ENCODE measurements at regions not wholly inside any gene's neighbourhood (a gene's known extent, or its start where the extent isn't known, plus 50 kb on each side); places are given as distances from the start of the nearest gene placed in this dataset.
"Not testable (repeated sequence)": the region's sequence is repeated elsewhere in the genome, so short reads cannot be mapped to it uniquely, and the experiment has no call there.

GRCh38 chr22:47420211-47420610, 657.8 kb downstream of the TBC1D22A start:
- DNase-seq: no peak

DNA sequence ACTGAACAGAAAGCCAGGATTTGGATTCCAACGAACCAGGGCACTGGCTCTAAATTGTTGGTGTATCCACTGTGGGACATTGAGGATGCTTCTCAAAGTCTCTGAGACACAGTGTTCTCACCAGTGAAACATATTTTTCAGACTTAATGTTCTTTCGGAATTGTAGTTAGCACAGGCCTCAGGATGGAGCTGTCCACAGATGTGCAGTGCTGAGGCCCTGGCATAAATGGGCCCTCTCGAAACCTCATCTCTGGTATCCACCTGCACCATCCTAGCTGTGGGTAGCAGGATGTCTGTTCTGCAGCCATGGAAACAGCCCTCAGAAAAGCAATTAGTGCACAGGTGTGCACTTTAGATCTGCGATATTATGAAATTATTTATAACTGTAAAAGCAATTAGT, 656.8 kb downstream of the TBC1D22A start:
- DNase-seq: no peak

GRCh38 chr22:47417699-47418098, 655.2 kb downstream of the TBC1D22A start:
- DNase-seq: no peak

GRCh38 chr22:47411006-47411405, 648.6 kb downstream of the TBC1D22A start:
- DNase-seq: no peak

DNA sequence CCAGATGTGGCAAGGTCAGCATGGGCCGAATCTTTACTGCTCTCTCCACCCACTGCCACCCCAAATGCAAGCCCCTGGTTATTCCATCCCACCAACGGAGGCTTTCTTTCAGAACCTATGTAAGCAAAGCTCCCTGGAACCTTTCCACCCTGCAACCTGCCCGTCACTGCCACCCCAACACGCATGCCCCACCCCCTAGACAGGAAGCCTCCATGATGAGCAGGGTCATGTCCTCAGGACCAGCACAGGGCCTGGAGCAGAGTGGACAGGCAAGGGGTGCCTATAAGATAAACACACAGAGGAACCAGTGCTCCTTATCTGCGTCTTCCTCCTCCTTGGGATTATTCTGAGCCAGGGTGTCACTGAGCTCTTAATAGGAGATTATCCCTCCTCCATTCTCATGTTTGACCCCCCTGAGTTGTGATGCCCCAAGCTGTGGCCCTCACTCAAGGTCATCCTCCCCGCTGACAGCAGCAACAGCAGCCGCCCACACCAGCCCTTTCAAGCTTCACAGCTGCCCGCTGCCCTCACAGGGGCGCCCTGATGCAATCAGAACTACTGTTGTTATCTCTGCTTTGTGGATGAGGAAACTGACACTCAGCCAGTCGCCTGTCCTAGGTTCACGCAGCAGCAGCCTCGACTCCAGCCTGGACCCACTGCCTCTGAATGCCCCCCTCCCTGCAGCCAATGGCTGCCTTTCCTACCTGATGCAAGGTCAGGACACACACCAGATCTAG, 647.3 kb downstream of the TBC1D22A start:
- no peak for DNase-seq

DNA sequence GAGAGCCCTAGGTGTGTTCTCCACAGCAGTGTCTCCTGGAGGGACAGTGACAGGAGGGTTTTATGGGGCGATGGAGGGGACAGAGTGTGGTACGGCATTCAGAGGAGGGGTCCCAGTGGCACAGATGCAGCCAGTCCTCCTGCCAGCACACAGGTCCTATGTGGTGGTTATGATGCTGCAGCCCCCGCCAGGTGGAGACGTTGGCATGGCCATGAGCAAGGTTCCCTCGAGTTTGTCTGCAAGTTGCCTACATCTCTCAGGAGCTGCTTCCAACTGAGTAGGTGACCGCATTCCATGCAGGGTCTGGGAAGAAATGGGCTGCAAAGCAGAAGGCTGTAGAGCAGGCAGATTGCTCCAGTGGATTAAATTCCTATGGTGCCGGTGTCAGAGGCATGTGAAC, 646.0 kb downstream of the TBC1D22A start:
- DNase-seq: no peak

DNA sequence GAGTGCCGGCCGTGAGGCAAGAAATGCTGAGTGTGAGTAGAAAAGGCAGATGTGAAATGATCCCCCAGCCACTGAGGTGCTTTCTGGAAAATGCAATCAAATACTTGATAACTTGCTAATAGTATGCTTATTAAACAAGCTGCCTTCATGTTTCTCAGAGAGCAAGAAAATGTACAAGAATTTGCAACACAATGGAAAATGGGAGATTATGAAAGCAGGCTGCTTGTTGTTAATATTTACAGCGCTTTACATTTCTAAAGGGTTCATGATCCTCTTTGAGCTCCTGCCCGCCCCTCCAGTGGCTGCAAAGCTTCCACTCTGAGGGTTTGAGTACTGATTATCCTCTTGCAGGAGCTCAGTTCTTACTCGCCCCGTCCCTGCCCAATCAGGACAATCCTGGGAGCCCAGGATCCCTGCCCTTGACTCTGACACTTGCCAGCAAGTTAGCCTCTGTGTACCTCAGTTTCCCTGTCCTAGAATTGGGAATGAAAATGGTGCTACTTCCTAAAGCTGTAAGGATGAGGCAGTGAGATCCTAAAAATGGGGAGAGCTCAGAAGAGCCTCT, 645.1 kb downstream of the TBC1D22A start:
- DNase-seq: no peak

- no peak for DNase-seq
These were observed 644.4 kb downstream of the TBC1D22A start for GRCh38 chr22:47406896-47407295.

DNA sequence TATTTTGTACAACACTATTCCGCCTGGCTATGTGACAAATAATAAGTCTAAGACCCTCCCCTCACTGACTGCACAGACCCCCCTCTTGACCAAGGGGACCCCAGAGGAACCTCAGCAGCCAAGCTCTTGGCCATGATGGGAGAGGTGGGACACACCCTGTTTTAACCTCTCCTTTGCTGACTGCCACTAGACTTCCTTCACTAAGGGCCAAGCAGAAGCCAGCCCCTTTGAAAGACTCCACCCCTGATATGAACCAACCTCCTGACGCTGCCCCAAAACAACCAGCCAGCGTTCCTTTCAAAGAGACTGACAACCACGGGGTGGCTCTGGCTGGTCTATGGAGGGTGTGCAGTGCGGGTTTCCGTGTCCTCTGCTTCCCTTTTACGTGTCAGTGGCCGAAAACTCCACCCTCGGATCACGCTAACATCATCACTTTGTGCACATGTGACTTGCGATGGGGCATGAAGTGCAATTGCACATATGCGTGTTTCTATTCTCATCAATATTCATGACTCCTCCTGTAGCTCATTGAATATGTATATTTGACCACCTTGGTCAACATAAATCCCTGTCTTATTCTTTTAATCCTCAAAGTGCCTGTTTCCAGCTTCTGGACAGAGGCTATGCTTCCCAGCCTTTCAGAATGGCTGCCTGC, 643.9 kb downstream of the TBC1D22A start:
- no peak for DNase-seq

DNA sequence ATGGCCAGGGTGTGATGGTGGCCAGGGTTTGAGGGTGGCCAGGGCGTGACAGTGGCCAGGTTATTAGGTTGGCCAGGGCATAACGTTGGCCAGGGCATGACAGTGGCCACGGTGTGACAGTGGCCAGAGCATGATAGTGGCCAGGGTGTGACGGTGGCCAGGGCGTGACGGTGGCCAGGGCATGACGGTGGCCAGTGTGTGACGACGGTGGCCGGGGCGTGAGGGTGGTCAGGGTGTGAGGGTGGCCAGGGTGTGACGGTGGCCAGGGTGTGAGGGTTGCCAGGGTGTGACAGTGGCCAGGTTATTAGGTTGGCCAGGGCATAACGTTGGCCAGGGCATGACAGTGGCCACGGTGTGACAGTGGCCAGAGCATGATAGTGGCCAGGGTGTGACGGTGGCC, 642.8 kb downstream of the TBC1D22A start:
- not testable (repeated sequence) for DNase-seq

GRCh38 chr22:47402876-47403525, 640.6 kb downstream of the TBC1D22A start:
- no peak for DNase-seq

- no peak for DNase-seq
These were observed 639.7 kb downstream of the TBC1D22A start for GRCh38 chr22:47401976-47402770.

DNA sequence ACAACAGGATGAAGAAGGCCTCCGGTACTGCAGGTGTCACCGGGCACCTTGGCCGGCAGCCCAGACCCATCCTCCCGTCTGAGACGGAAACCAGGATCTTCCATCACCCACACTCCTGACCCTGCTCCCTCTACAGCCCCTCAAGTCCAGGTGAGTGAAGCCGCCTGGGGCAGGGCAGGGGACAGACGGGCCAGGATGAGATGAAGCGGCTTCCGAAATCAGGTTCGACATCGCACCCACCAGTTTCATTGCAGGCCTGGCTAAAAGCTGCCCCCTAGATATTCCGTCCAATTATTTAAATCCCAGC, 639.1 kb downstream of the TBC1D22A start:
- DNase-seq: no peak

- DNase-seq: no peak
These were observed 638.5 kb downstream of the TBC1D22A start for GRCh38 chr22:47400701-47401591.

GRCh38 chr22:47400131-47400530, 637.7 kb downstream of the TBC1D22A start:
- DNase-seq: not testable (repeated sequence)

- no peak for DNase-seq
These were observed 636.7 kb downstream of the TBC1D22A start for GRCh38 chr22:47398921-47399790.

DNA sequence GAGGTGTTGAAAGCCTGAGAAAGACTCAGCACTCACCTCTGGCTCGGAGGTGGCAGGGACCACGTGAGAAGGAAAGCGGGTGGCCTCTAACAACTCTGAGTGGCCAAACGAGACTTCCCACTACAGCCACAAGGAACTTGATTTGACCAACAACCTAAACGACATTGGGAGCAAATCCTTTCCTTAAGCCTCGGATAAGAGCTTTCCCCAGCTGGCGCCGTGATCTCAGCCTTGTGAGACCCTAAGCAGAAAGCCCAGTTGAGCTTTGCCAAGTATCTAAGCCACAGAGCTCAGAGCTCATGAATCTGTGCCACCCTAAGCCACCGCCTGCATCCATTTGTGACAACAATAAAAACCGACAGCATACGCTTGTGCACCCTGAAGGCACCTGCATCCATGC, 636.0 kb downstream of the TBC1D22A start:
- DNase-seq: no peak

GRCh38 chr22:47397673-47398072, 635.2 kb downstream of the TBC1D22A start:
- DNase-seq: no peak

GRCh38 chr22:47396515-47396914, 634.1 kb downstream of the TBC1D22A start:
- no peak for DNase-seq

DNA sequence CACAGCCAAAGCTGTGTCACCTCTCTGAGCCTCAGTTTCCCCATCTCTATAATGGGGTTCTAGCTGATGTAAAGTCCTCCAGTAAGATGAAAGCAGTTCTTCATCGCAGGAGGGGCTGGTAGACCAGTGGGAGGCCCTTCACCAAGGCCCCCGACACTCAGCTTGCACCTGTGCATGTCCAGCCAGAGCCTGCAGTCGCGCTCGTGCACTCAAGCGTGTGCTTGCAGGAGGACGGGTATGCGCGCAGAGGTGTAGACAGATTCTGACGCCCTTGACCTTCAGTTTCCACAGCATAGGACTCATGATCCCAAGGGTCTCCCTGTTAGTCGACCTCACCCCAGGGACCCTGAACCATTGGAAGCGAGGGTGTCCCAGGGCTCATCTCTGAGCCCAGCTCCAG, 633.7 kb downstream of the TBC1D22A start:
- no peak for DNase-seq

GRCh38 chr22:47395481-47395880, 633.0 kb downstream of the TBC1D22A start:
- no peak for DNase-seq
